ENCODE measurements at regions not wholly inside any gene's neighbourhood (a gene's known extent, or its start where the extent isn't known, plus 50 kb on each side); places are given as distances from the start of the nearest gene placed in this dataset.

DNA sequence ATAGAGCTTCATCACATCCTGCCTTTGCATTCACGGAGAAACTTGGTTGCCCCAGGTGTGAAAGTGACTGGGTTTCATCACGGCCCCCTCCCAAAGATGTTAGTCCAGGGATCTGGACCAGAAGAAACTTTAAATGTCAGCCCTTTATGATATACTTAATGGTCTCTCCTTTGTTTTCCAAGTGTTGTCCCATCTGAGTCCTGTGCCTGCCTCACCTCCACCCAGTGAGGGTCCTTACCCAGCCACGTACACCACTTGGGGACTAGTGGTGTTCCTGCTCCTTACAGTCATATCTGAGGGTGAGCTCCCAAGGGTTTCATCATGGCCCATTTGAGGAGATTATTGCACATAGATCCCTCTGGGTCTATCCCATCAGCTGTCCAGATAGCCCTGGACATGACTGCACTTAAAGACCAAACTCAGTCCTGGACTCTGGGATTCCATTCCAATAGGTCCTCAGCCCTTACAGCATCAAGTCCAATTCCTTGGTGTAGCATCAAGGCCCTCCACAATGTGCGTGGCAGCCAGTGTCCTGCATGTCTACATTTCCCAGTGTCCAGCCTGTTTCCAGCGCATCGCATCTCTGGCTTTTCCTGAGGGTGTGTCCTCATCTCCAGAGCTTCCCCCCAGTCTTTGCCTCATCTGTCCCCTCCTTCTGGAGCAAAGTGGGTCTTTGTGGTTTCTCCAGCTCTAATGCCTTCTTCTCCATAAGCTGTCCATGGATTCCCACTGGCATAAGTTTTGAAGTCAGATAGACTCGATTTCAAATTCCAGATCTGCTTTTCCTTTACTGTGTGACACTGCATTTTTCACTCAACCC is 351.6 kb downstream of the MYCN start:
- TF ChIP-seq, protein P1, sequence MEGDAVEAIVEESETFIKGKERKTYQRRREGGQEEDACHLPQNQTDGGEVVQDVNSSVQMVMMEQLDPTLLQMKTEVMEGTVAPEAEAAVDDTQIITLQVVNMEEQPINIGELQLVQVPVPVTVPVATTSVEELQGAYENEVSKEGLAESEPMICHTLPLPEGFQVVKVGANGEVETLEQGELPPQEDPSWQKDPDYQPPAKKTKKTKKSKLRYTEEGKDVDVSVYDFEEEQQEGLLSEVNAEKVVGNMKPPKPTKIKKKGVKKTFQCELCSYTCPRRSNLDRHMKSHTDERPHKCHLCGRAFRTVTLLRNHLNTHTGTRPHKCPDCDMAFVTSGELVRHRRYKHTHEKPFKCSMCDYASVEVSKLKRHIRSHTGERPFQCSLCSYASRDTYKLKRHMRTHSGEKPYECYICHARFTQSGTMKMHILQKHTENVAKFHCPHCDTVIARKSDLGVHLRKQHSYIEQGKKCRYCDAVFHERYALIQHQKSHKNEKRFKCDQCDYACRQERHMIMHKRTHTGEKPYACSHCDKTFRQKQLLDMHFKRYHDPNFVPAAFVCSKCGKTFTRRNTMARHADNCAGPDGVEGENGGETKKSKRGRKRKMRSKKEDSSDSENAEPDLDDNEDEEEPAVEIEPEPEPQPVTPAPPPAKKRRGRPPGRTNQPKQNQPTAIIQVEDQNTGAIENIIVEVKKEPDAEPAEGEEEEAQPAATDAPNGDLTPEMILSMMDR (IDR thresholded peaks at IDR 0.05), result no peak

DNA sequence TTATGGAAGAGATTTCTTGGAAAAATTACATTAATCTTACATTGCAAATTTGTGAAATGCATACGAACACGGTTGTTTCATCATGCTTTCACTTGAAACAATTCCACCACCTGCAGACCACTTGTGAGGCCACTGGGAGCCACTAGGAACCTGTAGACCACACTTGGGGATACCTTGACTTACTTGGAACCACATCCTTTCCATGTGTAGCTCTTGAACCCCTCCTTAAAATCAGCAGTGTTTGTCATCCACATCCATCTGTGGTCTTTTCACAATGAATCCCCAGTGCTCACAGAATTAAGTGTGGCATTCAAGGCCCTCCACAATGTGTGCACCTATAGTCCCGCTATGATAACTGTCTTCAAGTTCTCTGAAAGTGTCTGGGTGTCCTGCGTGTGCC is 350.9 kb downstream of the MYCN start:
- Histone ChIP-seq H3K27me3 (replicated peaks; ENCODE audit: insufficient read depth) (no peaks in the 10 kb centered on the region), H3K36me3 (no peaks in the 10 kb centered on the region), H3K4me1 (ENCODE audit: control insufficient read depth in 1 of 2, low read depth in 2 of 2) (no peaks in the 10 kb centered on the region), H3K9me3 (no peaks in the 10 kb centered on the region), H3K4me3 (no peak overlapping the region), H3K27ac (no peak overlapping the region)
- ATAC-seq (ENCODE audit: insufficient number of reproducible peaks, low FRiP score, low read depth), result no peak
- no peak for DNase-seq (ENCODE audit: low spot score)
- TF ChIP-seq, protein P1 (IDR thresholded peaks at IDR 0.05), result no peak

More for the DNA sequence above, 351.6 kb downstream of the MYCN start:
- ATAC-seq (ENCODE audit: insufficient number of reproducible peaks, low FRiP score, low read depth), result no peak
- Histone ChIP-seq H3K4me1 (ENCODE audit: control insufficient read depth in 1 of 2, low read depth in 2 of 2) (no peaks in the 10 kb centered on the region), H3K36me3 (no peaks in the 10 kb centered on the region), H3K9me3 (no peaks in the 10 kb centered on the region), H3K27me3 (replicated peaks; ENCODE audit: insufficient read depth) (no peaks in the 10 kb centered on the region), H3K27ac (no peak overlapping the region), H3K4me3 (no peak overlapping the region)
- DNase-seq (ENCODE audit: low spot score), result no peak

DNA sequence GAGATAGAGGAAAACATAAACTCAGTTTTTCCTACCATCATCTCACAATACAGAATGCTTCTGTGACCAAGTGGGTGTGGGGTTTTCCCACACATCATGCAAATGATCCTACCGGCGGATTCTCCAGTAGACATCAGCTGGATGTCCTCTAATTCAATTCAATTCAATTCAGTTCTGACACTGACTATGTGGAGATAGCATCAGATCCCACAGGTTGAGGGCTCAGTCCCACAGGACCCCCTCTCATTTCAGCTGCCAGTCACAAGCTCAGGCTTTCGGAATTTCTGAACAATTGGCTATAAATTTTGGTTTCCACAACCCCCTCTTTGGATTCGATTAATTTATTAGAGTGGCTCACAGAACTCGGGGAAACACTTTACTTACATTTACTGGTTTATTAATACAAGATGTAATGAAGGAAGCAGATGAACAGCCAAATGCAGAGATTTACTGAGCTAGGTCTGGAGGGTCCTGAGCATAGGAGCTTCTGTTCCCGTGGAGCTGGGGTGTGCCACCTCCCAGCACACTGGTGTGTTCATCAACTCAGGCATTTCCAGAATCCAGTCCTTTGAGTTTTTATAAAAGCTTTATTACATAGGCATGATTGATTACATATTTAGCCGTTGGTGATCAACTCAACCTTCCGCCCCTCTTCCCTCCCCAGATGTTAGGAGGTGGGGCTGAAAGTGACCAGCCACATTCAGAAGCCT is 350.1 kb downstream of the MYCN start:
- Histone ChIP-seq H3K9me3 (no peaks in the 10 kb centered on the region), H3K27me3 (replicated peaks; ENCODE audit: insufficient read depth) (no peaks in the 10 kb centered on the region), H3K4me3 (no peak overlapping the region), H3K36me3 (no peaks in the 10 kb centered on the region), H3K27ac (no peak overlapping the region), H3K4me1 (ENCODE audit: control insufficient read depth in 1 of 2, low read depth in 2 of 2) (no peaks in the 10 kb centered on the region)
- DNase-seq (ENCODE audit: low spot score) (no peak), ATAC-seq (ENCODE audit: insufficient number of reproducible peaks, low FRiP score, low read depth) (no peak)
- TF ChIP-seq, protein P1 (IDR thresholded peaks at IDR 0.05), result no peak

DNA sequence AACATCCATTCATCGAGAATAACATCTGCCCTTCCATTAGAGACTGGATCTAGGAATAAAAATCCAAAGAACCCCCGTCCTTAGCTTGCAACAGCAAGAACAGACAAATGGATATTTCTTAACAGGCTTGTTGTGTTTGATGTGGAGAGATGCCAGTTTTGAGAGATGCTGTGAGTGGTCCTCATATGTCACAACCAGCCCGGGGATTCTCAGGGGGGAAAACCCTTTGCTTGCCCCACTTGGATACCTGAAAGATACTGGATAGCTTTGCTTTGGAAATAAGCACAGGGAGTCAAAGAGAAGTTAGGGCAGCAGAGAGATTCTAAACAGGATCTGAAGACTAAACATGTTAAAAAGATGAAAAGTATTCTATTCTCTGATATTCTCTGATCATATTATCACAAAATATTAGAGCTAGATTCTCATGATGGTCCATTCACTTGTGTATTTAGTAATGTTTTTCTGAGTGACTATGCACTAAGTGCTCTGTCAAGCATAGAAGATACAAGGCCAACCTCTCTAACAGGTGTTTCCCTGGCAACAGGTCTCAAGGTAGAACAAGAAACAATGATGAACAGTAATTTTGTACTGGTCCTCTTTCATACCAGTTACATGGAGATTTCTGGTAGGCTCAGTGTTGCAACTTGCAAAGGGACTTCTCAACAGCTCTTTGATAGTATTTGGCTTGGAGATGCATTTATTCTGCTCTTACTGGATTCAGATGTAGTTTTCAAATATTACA is 348.2 kb downstream of the MYCN start:
- Histone ChIP-seq H3K36me3 (no peaks in the 10 kb centered on the region), H3K9me3 (no peaks in the 10 kb centered on the region), H3K4me3 (no peak overlapping the region), H3K27me3 (replicated peaks; ENCODE audit: insufficient read depth) (no peaks in the 10 kb centered on the region), H3K27ac (no peak overlapping the region), H3K4me1 (ENCODE audit: control insufficient read depth in 1 of 2, low read depth in 2 of 2) (no peaks in the 10 kb centered on the region)
- DNase-seq (ENCODE audit: low spot score) (no peak), ATAC-seq (ENCODE audit: insufficient number of reproducible peaks, low FRiP score, low read depth) (no peak)
- TF ChIP-seq, protein P1 (IDR thresholded peaks at IDR 0.05), result no peak

DNA sequence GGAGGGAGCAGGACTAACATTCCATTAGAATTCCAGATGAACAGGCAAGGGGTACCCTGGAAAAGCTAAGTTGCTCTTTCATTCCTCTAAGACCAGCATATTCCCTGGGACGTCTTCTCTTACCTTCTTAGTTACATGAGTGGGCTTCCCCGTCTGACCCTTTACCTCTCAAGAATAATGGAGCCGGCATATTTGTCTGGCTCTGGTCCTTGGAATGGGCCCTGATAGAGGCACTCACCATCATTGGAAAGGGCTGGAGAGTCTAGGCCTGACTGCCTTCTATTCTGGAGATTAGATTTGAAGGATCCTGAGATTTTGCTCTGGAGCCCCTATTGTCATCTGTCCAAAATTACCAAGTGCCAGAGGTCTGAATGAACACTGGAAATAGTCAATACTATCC is 347.5 kb downstream of the MYCN start:
- H3K4me3 ChIP-seq, result no peak overlapping the region
- no peak for DNase-seq (ENCODE audit: low spot score)
- H3K9me3 ChIP-seq, result no peaks in the 10 kb centered on the region
- no peaks in the 10 kb centered on the region for H3K27me3 ChIP-seq (replicated peaks; ENCODE audit: insufficient read depth)
- H3K36me3 ChIP-seq, result no peaks in the 10 kb centered on the region
- ATAC-seq (ENCODE audit: insufficient number of reproducible peaks, low FRiP score, low read depth), result no peak
- H3K4me1 ChIP-seq (ENCODE audit: control insufficient read depth in 1 of 2, low read depth in 2 of 2), result no peaks in the 10 kb centered on the region
- TF ChIP-seq, protein P1 (IDR thresholded peaks at IDR 0.05), result no peak
- H3K27ac ChIP-seq, result no peak overlapping the region
